GM12872 (cell line): ENCODE measurements at regions not wholly inside any gene's neighbourhood (a gene's known extent, or its start where the extent isn't known, plus 50 kb on each side); places are given as distances from the start of the nearest gene placed in this dataset.

Source experiments
- CTCF ChIP-seq: IDR thresholded peaks from 3 replicates; pipeline ENCODE4 v1.5.1; 2011; ENCODE audit warnings: low read depth, mild to moderate bottlenecking, low read length, moderate library complexity; ENCODE audit not compliant: insufficient read depth

GRCh38 chr21:15211491-15212133 lies 146.8 kb upstream of the NRIP1 start:
- no peak for TF ChIP-seq CTCF

GRCh38 chr21:15212206-15212605 lies 147.4 kb upstream of the NRIP1 start:
- no peak for TF ChIP-seq CTCF

- TF ChIP-seq CTCF: no peak
These were observed 154.2 kb upstream of the NRIP1 start for GRCh38 chr21:15219039-15219438.

- TF ChIP-seq CTCF: no peak
These were observed 155.1 kb upstream of the NRIP1 start for GRCh38 chr21:15219894-15220293.

- TF ChIP-seq CTCF: no peak
These were observed 157.1 kb upstream of the NRIP1 start for GRCh38 chr21:15221799-15222386.

GRCh38 chr21:15222707-15223106 lies 157.9 kb upstream of the NRIP1 start:
- TF ChIP-seq CTCF: no peak

GRCh38 chr21:15224346-15225086 lies 159.7 kb upstream of the NRIP1 start:
- no peak for TF ChIP-seq CTCF
